GM19468 (cell line): ENCODE measurements at regions not wholly inside any gene's neighbourhood (a gene's known extent, or its start where the extent isn't known, plus 50 kb on each side); places are given as distances from the start of the nearest gene placed in this dataset.
A peak's percentile ranks its signal among the peaks of the same experiment; 100 is the strongest.

Experiments used
- ATAC-seq: cut with Tn5 transposase; IDR thresholded peaks from one replicate; pipeline ENCODE4 v1.9.1; 2021; ENCODE audit warnings: mild to moderate bottlenecking, moderate library complexity, moderate number of reproducible peaks; ENCODE audit not compliant: unreplicated experiment; ENCODE audit errors: extremely low read depth

DNA sequence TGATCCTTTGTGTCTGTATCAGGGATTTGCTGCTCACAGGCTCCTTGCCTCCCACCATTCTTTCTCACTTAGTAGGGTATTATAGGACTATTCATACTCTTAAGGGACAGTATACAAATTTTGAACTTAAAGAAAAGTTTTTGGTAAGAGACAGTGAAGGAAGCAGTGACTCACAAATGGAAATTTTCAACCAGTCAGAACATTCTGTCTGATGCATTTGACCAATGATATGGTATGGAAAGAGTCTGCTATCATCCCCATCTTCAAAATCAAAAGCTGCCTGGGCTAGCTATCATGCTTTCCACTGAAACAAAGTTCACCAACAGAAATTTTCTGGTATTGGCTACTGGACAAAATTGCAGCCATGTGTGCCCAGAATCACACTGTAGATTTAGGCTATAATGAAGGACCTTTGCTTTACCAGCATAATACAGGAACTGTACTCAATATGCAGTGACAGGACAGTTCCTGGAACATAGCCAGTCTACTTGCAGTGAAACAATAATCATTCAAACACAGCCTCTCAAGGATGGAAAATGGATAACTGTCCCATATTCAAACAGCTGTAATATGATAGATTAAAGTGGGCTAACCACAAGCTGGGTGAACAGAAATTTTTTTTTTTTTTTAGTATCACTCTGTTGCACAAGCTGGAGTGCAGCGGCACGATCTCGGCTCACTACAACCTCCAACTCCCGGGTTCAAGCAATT is 109.0 kb upstream of the ACSL4 start:
- ATAC-seq = no peak

DNA sequence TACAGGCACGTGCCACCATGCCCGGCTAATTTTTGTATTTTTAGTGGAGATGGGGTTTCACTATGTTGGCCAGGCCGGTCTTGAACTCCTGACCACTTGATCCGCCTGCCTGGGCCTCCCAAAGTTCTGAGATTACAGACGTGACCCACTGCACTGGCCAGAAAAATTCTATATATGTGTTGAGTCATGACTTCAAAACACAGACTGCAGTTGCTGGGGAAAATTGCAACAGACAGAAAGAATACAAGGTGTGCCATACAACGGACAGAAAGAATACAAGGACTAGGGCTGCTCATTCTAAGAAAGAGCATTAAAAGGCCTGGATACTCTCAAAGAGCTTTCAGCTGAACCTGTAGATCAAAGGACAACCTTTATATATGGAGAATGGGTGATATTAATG is 109.6 kb upstream of the ACSL4 start:
- no peak for ATAC-seq

DNA sequence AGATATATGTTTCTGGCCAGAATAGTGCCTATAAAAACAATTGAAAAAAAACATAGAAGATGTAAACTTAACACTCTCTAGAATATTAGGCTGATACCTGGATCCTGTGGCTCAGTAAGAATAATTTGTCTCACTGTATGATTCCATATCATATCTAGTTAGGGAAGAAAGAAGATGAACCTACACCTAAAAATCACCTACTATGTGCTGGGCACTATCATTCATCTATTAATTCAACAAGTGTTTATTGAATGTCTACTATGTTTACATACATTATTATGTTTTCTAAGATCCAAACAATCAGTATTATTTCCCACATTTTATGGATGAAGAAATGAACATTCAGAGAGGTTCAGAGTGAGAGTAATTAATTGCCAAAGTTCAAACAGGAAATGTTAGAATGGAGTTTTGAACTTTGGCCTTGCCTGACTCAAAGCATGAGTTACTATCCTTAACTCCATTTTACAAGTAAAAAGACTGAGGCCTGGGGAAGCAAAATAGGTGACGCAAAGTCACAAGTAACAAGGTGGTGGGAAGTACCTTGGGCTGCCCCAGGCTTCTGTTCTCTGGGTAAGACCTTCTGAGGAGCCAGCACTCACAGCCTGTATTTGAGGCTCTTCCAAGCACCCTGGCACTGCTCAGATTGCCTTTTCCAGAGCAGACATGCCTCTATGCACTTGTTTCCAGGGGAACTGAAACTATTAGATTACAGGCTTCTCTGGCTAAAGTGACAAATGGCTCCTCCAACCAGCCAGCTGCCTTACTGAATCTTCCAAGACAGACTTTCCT is 111.1 kb upstream of the ACSL4 start:
- no peak for ATAC-seq

DNA sequence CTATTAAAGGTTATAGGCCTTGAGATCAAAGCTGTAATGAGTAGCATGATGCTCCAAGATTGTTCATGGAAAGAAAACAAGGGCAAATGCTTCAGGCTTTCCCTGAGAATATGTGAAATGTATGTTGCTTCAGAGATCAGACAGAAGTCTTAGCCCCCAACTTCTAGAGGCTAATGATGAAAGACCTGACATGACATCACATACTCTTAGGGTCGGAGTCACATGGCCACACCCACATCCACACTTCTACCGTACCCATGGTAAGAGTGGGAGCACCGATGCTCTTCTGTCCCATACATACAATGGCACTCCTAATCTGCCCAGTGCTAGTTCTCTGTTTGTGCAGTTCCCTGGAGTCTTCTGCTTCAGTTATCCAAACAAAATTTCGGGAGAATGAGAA is 111.9 kb upstream of the ACSL4 start:
- ATAC-seq = no peak

DNA sequence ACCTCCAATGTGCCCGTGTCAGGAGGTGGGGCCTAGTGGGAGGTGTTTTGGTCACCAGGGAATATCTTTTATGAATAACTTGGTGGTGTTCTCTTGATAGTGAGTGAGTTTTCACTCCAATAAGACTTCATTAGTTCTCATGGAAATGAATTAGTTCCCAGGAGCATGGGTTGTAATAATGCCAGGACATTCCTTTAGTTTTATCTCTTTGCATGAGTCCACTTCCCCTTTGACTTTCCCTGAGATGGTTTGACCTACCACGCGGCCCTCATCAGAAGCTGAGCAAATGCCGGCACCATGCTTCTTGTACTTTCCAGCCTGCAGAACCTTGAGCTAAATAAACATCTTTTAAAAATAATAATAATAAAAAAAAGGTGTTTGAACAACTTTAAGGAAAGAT is 112.9 kb upstream of the ACSL4 start:
- ATAC-seq = no peak

DNA sequence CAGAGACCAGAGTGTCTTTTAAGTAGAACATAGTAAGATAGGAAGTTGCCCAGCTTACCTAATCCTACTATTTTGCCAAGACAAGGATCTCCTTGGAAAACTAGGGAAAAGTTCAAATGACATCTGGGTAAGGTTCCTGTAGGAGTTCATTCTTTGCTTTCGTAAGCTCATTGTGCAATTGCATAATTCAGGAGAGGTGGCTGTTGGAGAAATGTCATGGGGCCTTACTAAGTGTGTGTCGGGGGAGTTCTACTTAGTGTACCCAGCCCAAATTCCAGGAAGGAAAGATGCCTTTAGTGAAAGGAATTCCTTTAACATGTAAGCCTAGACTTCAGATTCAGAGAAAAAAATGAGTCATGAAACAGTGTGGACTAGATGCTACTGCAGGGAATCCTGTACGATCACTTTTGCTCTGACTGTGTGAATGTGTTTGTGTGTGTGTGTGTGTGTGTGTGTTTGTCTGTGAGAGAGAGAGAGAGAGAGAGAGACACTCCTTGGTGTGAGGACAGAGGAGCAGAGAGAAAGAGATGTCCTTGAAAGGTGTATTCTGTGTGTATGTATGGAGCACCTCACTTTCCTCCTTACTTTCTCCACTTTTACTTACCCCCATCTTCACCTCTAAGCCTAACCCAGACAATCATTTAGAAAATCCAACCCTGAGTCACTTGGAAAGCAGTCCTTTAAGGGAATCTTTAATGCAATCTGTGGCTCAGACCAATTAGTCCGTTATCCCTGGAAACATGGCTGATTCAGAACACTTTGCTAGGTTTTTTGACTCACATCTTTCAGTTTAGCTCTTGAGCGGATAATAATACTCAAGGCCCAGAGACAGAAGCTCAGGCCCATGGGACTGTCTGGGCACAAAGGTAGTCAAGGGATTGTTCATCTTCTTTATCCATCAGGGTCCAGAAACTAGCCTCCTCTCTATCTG is 114.5 kb upstream of the ACSL4 start:
- ATAC-seq = no peak

DNA sequence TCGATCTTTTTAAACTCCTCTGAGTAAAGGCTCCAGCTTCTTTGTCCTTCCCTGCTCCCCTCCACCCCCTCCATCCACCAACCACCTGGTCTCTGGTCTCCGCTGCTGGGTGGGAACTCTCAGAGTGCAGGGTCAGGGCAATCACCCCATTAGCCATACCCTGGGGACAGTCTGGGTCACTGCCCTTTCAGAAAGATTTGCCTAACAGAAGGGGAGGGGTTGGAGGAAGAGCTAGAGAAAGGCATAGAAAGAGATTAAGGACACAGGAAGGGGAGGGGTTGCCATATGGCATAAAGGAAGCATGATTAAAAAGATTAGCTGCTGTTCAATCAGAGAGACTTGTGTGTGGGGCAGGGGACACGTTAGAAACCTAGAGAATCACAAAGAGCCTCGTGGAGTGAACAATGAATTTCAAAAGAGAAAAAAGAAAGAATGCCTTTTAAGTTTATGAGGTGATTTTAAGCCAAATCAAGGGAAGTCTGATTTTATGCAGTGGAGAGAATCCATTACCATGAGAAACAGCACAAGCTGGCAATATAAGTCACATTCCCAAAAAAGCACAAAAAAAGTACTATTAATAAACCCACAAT is 115.5 kb upstream of the ACSL4 start:
- ATAC-seq = peak; percentile 41

DNA sequence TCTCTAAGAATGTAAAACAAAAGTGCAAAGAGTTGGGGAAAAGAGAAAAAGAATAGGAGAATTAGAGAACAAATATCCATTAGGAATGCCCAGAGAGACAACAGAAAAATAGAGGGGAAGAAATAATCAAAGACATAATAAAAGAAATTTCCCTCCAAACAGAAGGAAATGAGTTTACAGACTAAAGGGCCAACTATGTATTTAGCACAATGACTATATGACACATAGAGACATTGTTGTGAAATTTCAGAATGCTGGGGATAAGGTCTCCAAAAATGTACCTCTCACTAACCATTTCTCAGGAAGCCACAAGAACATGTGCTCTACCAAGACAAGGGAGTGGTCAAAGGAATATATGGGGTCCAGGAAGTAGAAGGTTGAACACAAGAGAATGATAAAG is 121.0 kb upstream of the ACSL4 start:
- ATAC-seq = no peak

DNA sequence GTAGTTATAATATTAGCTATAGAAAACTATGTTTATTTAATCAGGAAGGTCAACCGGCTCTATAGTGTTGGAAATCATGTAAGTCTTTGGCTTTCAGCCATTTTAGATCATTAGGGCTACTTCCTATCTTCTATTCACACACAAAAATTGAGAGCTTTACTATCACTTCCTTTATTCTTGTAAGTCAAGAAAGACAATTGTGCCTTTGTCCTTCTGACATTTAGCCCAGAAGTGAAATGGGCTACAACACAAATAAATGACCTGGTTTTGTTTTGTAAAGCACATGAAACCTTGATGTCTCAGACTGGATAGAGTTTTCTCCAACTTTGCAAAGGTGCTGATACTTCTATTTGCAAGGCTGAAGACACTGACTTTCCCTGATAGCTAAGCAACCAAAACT is 122.4 kb upstream of the ACSL4 start:
- ATAC-seq = no peak

DNA sequence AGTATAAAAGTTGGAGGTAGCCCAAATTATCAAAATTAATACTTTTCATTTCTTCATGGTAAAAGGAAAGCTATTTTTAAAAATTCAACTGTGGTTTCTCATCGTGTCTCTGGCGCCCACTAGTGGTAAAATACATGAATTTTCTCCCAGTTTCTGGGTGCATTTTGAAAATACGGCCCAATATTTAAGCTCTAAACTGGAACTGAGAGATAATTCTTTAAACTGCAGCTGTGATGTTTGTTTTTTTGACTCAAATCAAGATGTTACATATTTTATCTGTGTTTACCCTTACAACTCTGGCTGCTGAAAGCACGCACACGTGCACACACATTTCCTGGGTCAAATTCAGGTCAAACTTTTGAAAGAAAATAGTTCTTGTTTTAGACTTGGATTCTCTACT is 123.9 kb upstream of the ACSL4 start:
- ATAC-seq = no peak

DNA sequence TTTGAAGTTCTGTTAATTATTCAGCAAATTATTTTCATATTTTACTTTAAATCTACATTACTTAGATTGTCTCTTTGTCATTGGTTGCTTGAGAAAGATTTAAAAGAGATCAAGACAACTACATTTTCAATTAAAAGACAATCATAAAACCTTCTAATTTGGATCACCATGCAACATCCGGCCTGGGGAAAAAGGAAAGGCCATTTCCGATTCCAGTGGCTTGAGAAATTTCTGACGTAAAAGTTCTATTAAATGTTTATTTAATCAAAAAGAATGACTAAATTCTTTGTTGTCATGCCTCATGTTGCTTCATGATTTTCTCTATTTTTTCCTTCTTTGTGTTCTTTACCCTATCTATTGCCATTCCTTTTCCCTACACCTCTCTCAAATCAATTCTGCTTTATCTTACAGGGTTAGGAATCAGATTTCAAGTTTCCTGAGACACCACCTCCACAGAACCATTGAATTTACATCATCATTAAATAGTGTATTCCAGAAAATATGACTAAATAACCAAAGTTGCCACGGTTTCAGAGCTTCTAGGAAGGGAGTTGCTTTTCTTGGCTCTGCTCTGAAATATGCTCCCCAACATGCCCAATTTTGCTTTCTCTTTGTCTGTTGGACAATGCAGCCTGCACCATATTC is 124.6 kb upstream of the ACSL4 start:
- ATAC-seq = no peak

DNA sequence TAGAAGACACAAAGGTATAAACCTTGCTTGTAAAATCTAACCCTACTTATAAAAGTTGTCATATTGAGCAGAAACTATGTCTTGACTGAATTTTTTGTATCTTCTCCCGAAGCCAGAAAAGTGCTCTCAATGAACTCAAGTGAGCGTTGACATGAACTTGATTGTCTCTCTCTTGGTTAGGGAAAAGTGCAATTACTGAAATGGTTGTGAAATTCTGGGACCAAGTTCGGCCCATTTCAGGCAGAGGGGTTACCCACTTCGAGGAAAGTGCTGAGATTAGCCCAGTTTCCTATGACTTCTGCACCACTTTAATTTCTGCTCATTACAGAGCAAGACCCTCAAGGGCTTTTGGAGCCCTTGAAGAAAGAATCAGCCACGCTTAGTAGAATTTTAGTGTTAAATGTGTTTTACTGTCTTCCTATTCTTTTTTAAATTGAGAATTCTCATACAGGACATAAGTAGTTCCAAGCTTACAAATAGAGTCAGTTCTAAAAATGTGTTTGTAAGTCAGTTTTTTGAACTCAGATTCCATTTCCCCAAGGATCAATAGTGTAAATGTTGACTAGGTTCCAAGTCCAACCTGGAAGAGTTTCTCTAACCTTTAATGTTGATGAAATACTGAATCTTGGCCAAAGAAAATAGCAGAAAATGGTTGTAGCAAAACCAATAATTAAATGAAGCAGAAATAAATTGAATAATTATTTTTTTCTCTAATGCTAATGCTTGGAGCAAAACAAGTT is 125.7 kb upstream of the ACSL4 start:
- no peak for ATAC-seq

DNA sequence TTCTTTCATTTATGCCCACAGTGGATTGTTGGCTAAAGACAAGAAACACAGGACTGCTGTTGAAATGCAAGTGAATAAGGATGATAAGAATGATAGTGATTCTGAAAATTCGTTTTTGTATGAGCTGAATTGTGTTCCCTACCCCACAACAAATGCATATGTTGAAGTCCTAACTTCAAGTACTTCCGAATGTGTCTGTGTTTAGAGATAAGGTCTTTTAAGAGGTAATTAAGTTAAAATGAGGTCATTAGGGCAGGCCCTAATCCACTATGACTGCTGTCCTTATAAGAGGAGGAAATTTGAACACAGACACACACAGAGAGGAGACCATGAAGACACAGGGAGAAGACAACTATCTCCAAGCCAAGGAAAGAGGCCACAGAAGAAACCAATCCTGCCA is 126.6 kb upstream of the ACSL4 start:
- ATAC-seq = no peak

DNA sequence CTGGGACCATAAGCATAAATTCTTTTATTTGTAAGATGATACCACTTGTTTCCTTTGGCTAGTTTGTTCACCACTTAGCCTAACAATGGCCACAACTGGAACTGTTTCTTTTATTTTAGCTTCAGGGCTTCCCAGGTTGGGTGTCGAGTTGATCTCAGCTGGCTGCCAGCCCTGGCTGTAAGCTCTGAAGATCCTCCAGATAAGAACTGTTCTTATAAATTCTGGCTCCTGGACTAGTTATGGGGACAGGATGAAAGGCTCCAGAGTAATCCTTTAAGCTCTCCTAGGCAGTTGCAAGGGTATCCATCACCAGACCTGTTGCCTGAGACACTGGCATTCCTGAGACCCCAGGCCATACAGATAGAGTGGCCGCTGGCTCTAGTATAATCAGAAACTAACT is 129.4 kb upstream of the ACSL4 start:
- ATAC-seq = no peak

DNA sequence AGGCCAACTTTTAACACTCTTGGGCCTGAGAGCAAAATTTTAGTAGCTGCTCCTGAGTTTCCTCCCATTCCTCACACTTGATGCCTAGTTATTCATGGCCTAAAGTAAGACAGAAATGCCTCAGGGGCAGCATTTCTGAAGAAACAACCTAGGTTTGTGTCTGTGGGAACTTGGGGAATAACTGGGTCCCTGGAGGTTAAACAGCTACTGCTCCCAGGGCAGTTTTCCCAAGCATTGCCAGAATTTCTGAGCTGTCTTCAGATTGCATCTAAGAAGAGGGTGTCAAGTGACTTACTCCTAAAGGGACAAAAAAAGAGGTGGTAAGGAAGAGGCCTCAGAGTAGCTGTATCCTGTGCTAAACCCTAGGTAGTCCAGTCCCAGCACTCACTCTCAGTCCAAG is 130.8 kb upstream of the ACSL4 start:
- no peak for ATAC-seq

DNA sequence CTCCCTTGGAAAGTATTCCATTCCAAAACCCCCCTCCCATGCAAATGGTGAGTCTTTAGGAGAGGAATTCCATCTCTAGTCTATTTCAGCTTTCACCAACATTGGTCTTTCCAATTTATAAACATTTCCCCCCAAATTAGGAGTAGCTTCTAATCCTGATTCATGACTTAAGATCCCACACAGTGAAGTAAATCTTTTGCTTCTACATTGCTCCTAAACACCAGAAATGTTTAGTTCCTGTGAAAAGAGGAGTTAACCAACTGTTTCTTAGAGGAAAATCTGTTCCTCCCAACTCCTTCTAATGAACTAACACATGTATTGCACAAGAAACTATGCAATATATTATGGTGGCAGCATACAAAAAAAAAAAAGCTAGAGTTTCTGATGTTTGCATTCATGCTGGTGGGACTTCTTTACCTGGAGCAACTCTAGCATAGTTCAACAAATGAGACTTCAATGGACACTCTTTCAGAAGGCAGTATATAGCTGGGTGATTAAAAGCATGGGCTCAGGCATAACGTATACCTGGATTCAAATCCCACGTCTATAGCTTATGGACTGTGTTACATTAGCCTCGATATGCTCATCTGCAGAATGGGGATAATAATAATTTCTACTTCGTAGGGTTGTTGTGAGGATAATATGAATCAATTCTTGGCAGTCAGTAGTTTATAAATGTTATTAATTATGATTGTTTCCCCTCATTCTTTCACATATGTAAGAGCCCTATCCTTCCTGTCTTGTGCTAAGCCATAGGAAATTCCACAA is 131.6 kb upstream of the TMEM164 start:
- ATAC-seq = no peak

DNA sequence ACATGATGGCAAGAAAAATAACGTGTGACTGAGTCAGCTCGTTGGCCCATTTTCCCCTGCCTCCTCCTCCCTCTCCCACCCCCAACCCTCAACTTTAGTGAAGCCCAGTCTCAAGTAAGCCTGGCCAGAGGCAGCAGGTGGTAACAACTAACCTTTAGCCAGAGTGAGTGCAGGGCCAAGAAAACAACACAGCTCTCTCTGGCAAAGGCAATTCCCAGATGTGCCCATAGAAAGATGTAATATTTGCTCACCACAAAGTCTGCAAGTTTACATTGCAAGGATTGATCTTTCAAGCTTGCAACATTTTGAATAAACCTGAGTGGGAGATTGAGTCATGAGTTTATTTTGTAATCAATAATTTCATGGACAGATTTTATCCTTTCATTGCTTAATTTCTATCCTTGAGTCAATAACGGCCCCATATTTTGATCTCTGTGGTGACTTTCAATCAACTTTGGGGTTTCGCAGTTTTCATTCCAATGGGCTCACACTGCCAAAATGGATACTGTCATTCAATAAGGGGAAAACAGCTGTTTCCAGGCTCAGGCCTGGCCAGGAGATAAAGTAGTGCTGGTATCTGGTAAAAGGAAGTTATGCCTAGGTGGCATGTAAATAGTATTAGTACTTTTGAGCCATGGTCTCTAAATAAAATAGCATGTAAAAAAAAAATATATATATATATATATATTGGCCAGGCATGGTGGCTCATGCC is 130.7 kb upstream of the TMEM164 start:
- ATAC-seq = no peak

DNA sequence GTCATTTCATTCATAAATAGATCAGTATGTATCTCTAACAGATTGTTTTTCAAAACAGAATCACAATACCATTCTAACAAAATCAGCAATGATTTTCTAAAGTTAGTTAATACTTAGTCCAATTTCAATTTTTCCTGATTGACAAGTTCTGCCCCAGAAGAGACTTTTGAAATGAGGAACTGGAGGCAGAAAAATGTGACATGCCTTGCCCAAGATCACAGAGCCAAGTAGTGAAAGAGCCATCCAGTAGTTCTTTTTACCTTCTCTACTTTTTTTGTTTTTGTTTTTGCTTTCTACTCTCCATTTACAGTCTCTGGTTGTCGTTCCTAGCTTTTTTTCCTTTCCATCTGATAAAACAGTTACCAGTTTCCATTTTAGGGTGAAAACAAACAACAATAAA is 129.3 kb upstream of the TMEM164 start:
- no peak for ATAC-seq
